ENCODE measurements at regions not wholly inside any gene's neighbourhood (a gene's known extent, or its start where the extent isn't known, plus 50 kb on each side); places are given as distances from the start of the nearest gene placed in this dataset.
A peak's percentile ranks its signal among the peaks of the same experiment; 100 is the strongest.

DNA sequence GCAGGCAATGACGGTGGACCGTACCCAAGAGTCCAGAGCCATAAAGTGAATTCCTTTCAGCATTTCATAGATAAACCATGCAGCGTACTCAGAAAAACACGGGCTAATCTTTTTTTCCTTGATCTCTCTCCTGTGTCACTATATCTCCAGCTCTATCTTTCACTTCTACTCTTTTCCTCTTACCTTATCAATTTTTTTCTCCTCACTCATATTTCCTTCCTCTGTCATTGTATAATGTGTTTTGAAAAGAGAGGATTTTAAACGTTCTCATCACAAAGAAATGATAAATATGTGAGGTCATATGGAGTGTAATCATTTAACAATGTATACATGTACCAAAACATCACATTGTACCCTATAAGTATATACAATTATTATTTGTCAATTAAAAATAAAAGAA is 176.5 kb downstream of the CPE start:
- TF ChIP-seq EZH2 (IDR thresholded peaks at IDR 0.05; ENCODE audit: borderline replicate concordance, low read depth, low read length, severe bottlenecking) (no peak), GATA2 (IDR thresholded peaks at IDR 0.05; ENCODE audit: insufficient read depth, insufficient read length, low read depth, low read length) (peak; percentile 93), POLR2AphosphoS5 (IDR thresholded peaks at IDR 0.05; ENCODE audit: insufficient read depth, low read depth, low read length) (no peak), JUN (IDR thresholded peaks at IDR 0.05; ENCODE audit: borderline replicate concordance, insufficient read depth, insufficient read length, low read depth) (peak; percentile 66), MYC (IDR thresholded peaks at IDR 0.05; ENCODE audit: low read depth, low read length) (no peak), POLR2A (IDR thresholded peaks at IDR 0.05; ENCODE audit: low read depth, low read length) (no peak), FOS (IDR thresholded peaks at IDR 0.05; ENCODE audit: borderline replicate concordance, insufficient read depth, low read length) (peak; percentile 65)
- TF ChIP-seq, protein P1, sequence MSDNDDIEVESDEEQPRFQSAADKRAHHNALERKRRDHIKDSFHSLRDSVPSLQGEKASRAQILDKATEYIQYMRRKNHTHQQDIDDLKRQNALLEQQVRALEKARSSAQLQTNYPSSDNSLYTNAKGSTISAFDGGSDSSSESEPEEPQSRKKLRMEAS (IDR thresholded peaks at IDR 0.05; ENCODE audit: insufficient read depth, insufficient read length), result no peak
- TF ChIP-seq, protein P2, sequence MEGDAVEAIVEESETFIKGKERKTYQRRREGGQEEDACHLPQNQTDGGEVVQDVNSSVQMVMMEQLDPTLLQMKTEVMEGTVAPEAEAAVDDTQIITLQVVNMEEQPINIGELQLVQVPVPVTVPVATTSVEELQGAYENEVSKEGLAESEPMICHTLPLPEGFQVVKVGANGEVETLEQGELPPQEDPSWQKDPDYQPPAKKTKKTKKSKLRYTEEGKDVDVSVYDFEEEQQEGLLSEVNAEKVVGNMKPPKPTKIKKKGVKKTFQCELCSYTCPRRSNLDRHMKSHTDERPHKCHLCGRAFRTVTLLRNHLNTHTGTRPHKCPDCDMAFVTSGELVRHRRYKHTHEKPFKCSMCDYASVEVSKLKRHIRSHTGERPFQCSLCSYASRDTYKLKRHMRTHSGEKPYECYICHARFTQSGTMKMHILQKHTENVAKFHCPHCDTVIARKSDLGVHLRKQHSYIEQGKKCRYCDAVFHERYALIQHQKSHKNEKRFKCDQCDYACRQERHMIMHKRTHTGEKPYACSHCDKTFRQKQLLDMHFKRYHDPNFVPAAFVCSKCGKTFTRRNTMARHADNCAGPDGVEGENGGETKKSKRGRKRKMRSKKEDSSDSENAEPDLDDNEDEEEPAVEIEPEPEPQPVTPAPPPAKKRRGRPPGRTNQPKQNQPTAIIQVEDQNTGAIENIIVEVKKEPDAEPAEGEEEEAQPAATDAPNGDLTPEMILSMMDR (IDR thresholded peaks at IDR 0.05; ENCODE audit: extremely low read depth in 1 of 2, insufficient read depth in 1 of 2, low read depth in 1 of 2, low read length in 2 of 2), result no peak
- CTCF ChIA-PET, result interaction anchor here (0.7 to 1.0 kb wide), 2 partner anchors 19 to 25 kb away, joined by 3 to 4 read pairs; no protein-coding TSS in a partner anchor
- BruUV-seq (replicated peaks), result no TSS peak

More for the DNA sequence above, 176.5 kb downstream of the CPE start:
- intact Hi-C loops (cut with micrococcal nuclease) (loop anchor here (1.0 to 5.0 kb wide), 3 partner anchors 25 to 317 kb away; partner anchors contain the start of gene TLL1), dilution Hi-C loops (cut with MboI; ENCODE audit: extremely low pct_ligation_motif_present, low sequenced_read_pairs) (no loop called here)
- Histone ChIP-seq H3K36me3 (ENCODE audit: control insufficient read depth in 2 of 2, extremely low read depth in 1 of 2, insufficient read depth in 2 of 2, low read length in 2 of 2) (no peaks in the 10 kb centered on the region), H3K9me1 (replicated peaks; ENCODE audit: control insufficient read depth, extremely low read depth, insufficient read depth, low read length) (no peaks in the 10 kb centered on the region), H3K4me3 (replicated peaks in 1 of 3; ENCODE audit: insufficient read depth in 1 of 3, low read depth in 1 of 3, low read length in 3 of 3) (no peak overlapping the region), H3K4me1 (ENCODE audit: control insufficient read depth, extremely low read depth, insufficient read depth, low read length) (peaks cover 15% of the 10 kb centered on the region), H2AFZ (ENCODE audit: low read depth, low read length) (peak overlapping the region; percentile 39), H3K27ac (ENCODE audit: insufficient read depth, low read depth, low read length) (peak overlapping the region; percentile 62), H3K4me2 (ENCODE audit: insufficient read depth, low read length) (peak overlapping the region; percentile 34), H3K9ac (replicated peaks; ENCODE audit: extremely low read depth, insufficient read depth, low read length) (no peak overlapping the region), H3K79me2 (ENCODE audit: control insufficient read depth, insufficient read depth, low read length) (no peaks in the 10 kb centered on the region), H3K9me3 (replicated peaks; ENCODE audit: control insufficient read depth, insufficient read depth, low read length) (no peaks in the 10 kb centered on the region), H3K27me3 (ENCODE audit: control insufficient read depth in 2 of 2, insufficient read depth in 2 of 2, low read length in 2 of 2) (no peaks in the 10 kb centered on the region), H4K20me1 (replicated peaks; ENCODE audit: control insufficient read depth, extremely low read depth, insufficient read depth, low read length) (no peaks in the 10 kb centered on the region)
- POLR2A ChIA-PET, result no interaction called here
- DNase-seq (ENCODE audit: low read depth, low spot score) (peak; percentile 59), FAIRE-seq (peak; percentile 26)
